CD4-positive, alpha-beta T cell treated with Interleukin-21 for 1 hour (primary cell): ENCODE measurements at regions not wholly inside any gene's neighbourhood (a gene's known extent, or its start where the extent isn't known, plus 50 kb on each side); places are given as distances from the start of the nearest gene placed in this dataset.
"Not testable (repeated sequence)": the region's sequence is repeated elsewhere in the genome, so short reads cannot be mapped to it uniquely, and the experiment has no call there.

Source experiments
- DNase-seq: peaks from one replicate; pipeline ENCODE4 v3.0.0-alpha.2; 2020

DNA sequence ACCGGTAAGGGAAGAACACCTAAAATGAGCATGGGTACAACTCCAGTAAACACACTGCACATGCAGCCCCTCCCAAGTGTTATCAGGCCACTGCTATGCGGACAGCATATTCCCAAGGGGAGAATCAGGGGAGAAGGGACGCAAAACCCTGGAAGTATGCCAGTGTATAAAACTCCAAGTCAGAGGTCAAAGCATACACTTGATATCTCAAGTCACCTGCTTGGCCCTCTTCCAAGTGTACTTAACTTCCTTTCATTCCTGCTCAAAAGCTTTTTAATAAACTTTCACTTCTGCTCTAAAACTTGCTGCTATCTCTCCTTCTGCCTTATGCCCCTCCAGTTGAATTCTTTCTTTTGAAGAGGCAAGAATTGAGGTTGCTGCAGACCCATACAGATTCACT is 408.1 kb downstream of the HTR1A start:
- DNase-seq, result no peak

DNA sequence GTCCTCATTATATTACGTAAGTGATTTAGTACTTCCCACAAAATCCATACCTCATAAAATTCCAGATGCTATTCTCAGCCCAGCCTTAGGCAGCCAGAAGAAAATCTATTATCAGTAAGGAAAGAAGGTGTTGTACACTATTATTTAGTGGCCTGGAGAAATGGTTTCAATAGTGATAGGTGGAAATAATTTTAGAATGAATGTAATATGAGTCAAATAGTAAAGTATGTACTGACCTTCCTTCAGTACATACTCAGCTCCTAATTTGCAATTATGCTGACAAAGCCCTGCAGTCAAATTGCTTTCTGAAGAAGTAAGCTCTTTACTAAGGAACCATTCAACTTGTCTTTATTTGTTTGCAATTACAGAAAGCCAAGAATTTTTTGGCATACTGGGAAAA is 409.2 kb downstream of the HTR1A start:
- no peak for DNase-seq

DNA sequence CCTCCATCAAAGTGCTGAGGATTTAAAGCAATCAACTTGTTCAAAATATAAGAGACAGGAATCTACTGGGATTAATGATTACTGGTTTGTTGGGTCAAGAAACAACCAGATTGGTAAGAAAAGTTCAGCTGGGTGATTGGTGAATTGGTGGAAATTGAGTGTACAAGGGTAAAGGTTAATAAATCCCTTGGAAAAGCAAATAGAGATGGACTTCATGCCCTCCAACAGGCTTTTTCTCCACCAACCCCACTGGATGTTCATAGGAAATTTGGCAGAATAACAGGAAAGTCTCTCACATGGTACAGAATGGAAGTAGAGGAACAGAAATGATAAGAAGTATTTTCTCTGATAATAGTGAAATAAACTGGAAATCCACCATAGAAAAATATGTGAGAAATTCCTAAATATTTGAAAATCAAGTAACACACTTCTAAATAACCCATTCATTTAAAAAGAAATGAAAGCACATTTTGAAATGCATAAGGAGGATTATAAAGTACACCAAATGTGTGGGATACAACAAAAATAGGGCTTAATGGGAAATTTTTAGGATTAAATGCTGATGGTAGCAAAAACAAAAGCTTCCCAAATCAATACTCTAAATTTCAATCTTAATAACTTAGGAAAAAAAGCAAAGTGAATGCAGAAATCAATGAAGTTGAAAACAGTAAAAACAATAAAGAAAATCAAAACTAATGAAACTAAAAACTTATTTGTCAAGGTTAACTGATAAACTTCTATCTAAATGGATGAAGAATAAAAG is 426.2 kb downstream of the HTR1A start:
- DNase-seq, result no peak

DNA sequence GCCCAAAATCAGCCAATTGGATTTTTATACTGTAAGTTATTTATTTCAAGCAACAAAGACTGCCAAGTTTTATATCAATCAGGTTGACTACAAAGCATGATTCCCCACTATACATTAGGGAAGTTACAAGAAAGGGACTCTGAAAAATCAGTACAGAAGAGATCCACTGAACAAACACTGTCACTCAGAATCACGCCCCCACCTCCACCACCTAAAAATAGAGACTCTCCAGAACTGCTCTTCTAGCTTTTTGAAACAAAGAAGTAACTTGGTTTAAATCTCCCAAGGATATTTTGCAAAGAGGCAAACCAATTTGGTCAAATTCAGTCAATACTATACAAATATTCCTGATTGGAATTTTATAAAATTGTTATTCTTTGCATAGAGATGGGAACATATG is 438.0 kb downstream of the HTR1A start:
- no peak for DNase-seq

DNA sequence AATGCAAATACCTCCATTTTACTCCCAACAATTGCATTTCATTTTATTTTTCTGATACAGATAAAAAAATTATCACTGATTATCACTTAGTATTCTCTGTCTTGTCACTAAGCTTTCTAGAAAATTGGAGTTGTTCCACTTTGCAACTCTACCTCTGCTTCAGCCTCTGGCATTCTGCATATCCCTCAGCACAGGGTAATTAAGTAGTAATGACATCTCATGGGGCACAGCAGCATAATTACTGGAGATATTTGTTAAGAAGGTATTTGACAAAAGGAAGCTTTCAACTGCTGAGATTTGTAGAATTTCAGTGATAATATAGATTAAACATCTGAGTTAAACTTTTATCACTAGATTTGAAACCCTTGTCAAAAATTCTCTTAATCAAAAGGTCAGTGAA is 446.2 kb downstream of the HTR1A start:
- no peak for DNase-seq

DNA sequence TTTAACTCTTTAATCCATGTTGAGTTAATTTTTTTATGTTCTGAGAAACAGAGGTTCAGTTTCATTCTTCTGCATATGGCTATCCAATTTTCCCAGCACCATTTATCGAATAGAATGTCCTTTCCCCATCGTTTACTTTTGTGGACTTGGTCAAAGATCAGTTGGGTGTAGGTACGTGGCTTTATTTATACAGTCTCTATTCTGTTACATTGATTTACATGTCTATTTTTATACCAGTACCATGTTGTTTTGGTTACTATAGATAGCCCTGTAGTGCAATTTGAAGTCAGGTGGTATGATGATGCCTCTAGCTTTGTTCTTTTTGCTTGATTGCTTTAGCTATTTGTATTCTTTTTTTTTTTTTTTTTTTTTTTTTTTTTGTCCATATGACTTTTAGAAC is 462.0 kb downstream of the HTR1A start:
- DNase-seq, result no peak

DNA sequence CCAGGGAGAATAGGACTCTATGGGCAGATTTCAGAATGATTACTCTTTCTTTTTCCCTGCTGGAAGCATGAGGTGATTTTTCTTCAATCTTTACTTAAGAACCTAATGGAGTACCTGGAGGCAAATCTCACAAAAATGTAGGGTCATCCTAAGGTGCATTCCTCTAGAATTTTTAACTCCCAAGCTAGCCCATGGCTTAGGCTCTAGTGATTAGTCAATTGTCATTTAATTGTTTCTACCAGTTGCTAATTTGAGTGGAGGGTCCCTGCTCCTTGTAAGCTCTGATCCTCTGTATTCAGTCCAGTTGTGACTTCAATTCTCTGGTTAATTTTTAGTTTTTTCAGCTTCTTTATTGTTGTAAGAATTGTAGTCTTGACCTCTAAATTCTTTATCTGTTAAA is 467.0 kb downstream of the HTR1A start:
- DNase-seq, result no peak

DNA sequence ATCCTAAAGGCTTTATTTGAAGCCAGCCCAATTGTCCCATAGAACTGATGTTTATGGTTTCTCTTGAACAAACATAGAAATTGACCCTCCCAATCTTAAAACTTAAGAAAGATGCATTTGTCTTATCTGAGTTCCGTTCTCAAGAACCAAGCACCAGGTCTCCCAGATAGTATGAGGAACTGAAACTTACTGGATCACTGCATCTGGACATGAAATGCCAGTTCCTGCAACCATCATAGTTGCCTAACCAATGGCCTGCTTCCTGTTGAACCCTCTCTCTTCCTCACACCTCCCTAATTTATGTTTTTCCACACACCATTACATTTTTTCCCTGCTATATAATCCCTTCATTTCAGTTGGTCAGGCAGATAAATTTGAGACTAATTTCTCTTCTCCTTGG is 478.9 kb downstream of the HTR1A start:
- DNase-seq, result no peak

DNA sequence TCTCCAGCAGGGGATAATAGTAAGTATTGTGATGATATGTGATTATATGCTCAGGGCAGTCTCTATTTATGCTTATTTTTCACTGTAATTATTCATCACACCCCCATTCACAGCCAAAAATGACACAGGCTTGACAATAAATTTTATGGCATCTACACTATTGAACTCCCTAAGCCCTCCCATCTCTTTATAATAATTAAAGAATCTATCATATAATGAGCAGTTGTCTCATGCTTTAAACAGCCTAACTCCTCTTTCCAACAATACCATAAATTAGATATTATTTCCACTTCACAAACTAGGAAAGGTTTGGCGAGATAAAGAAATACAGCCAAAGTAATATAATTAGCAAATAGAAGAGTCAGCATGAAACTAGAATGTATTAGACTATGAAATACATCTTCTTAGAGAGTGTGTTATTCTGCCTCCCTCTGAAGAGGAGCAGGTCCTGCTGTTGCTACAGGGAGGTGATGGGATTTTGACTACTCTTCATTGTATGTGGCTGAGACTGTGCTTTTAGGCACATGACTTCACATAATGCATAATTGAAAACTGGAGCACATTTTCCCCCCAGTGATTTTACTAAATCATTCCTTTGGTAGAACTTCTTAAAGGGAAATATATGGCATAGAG is 488.8 kb downstream of the HTR1A start:
- DNase-seq, result no peak

DNA sequence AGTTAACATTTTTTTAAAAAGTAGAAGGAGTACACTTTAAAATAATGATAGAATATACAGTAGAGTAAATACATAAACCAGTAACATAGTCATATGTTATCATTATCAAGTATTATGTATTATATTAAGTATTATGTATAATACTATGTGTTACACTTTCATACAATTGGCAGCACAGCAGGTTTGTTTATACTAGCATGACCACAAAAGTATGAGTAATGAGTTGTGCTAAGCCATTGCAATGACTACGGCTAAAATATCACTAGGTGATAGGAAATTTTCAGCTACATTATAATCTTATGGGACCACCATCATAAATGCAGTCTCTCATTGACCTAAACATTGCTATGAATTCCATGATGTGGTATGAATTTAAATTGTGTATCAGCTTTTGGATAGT is 506.0 kb downstream of the HTR1A start:
- DNase-seq, result no peak

DNA sequence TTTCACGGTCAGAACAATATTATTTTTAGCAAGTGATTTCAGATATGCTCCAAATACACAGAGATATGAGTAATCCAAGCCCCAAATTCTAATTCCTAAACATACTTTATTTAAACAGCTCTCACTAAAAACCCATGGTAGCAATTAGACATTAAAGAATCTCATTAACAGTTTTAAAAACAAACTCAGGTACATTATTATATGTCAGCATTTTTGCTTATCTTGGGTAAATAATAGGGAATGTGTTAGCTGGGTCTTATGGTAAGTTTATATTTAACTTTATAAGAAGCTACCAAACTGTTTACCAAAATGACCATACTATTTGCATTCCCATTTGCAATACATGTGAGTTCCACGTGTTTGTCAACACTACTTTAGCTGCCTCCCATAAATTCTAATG is 511.1 kb downstream of the HTR1A start:
- no peak for DNase-seq

DNA sequence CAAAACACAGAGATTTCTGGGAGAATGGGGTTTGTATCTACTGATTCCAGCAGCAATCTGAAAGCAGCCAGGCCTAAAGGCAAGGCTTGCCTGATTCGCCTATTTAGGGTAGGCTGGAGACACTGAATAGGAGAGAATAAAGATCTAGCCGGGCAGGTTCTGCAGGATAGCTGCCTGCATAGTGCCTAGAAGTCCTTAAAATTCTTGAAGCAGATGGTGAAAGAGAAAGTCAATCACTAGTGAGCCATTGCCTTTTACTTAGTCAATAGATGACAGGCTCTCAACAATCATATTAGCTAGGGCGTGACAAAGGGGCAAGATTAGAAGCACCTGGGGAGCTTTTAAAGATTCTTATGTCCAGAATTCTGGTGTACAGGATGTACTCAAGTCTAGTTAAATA is 522.7 kb downstream of the HTR1A start:
- DNase-seq, result no peak

DNA sequence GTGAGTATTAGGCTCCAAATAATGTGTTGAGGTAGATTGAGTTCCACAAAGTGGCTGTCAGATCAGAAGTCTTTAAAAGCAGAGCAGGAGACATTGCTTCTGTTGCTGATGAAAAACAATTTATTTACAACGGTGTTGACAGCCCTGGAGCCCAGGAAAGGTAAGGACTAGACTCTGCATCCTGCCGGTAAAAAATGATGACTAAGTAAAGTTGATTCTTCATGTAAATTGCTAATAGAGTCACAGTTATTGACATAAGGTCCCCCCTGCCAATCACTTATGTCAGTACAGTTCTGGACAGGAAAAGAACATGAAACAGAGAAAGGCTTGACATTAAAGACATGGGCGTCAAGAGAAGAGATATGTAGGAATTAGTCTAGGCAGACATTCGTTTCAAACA is 552.5 kb downstream of the HTR1A start:
- no peak for DNase-seq

DNA sequence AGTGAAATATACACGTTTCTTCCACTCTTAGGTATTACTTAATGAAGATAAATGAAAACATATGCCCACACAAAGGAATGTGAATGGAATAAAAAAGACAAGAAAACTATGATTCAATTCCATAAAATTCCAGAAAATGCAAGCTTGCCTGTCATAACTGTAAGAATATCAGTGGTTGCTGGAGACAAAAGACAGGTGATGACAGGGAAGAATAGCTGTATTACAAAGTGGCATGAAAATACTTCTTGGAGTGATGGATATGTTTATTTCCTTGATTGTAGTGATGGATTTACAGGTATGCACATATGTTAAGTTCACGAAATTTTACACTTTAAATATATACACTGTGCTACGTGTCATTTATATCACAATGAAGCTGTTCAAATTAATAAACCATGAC is 553.3 kb downstream of the HTR1A start:
- no peak for DNase-seq

DNA sequence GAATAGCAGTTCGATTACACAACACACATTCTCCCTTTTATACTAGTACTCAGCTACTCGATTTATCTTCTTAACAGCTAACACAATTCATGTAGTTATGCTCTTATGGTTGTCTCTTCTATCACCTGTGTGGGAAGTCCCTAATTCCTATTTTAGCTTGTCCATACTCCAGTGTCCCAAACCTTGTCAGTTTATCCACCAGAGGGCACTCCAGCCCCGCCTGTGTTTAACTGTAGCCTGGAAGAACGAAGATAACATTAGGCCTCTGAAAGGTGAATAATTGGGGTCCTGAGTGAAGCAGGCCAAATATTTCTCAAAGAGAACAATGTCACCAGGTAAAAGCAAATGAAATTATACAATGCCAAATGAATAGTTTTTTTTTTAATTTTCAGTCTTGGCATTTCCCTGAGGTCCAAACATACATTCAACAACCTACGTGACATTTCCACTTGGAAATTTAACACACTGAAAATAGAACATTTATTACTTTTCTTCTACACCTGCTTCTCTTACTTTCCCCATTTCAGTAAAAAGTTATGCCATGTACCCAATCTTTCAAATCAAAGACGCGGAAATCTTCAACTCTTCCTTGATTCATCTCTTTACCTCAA is 560.7 kb downstream of the HTR1A start:
- no peak for DNase-seq

DNA sequence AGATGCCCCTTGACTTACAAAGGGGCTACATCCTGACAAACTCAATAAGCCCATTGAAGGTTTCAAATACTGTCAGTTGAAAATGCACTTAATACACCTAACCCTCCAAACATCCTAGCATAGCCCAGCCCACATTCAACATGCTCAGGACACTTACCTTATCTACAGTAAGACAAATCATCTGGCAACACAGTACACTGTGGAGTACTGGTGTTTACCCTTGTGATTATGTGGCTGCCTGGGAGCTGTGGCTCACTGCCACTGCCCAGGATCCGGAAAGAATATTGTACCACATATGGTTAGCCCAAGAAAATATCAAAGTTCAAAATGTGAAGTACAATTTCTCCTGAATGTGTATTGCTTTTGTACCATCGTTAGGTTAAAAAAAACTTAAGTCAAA is 562.2 kb downstream of the HTR1A start:
- DNase-seq, result no peak

DNA sequence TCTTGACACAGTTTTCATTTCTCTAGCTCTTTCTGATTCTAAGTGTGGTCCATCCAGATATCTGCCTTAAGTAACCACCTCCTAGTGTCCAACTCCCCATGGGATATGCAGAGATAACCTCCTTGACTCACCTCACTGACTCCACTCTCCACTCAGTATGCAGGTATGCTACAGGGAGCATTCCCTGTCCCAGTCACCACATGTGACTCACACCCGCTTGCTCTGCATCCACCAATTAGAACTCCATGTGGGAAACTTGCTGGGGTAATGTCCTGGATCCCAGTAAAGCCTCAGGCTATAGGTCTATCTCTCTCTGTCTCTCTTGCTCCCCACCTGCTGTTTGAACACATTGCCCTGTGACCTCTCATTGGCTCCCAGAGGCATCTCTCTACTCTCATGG is 563.9 kb downstream of the HTR1A start:
- no peak for DNase-seq

DNA sequence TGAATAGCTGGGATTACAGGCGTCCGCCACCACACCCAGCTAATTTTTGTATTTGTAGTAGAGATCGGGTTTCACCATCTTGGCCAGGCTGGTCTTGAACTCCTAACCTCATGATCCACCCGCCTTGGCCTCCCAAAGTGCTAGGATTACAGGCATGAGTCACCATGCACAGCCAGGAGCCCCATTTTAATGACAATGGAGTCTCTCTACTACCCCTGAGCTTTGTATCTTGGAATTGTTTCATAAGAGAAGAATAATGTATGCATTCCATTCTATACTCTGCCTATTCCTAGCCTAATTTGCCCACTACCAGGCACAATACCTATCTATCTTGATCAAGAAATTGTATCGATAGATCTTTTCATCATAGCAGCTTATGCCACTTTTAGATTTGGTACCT is 574.1 kb downstream of the HTR1A start:
- not testable (repeated sequence) for DNase-seq

DNA sequence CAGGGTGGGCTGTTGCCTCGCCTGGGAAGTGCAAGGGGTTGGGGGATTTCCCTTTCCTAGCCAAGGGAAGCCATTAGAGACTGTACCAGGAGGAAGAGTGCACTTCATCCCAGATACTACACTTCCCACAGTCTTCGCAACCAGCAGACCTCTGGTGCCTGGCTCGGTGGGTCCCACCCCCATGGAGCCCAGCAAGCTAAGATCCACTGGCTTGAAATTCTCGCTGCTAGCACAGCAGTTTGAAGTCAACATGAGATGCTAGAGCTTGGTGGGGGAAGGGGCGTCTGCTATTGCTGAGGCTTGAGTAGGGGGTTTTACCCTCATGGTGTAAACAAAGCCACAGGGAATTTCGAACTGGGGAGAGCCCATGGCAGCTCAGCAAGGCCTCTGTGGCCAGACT is 586.4 kb downstream of the HTR1A start:
- DNase-seq, result no peak

DNA sequence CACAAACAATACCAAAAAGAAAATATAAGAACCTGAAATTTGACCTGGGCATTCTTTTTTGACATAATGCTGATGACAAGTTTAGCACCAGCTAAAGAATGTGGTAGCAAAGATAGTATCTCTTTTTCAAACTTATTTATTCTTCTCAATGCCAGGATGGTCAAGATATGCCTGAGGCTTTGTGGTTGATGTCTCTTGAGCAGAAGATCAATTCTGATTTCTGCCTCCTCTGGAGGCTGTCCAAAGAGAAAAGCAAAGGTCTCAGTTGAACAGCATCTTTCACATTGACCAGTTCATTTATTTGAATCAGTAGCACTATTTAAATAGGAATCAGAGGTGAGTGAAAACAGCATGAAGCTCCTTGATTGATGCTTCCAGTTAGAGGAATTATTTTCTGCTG is 588.2 kb downstream of the HTR1A start:
- no peak for DNase-seq

DNA sequence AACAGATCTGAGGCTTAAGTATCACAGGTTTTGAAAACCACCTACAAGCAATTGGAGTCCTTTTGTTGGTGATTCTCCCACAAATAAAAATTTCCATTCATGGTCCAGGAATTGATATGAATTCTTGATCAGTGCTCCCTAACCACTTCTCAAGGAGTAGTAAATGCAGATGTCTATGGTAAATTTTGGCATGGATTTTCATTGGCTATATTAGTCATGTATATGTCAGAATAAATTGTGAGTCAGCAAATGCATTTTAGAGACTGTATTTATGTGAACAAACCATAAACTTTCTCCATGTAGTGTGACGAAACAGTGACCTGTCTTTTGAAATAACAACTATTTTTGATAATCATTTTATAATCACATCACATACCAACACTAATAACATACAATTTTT is 611.1 kb downstream of the HTR1A start:
- DNase-seq, result no peak

DNA sequence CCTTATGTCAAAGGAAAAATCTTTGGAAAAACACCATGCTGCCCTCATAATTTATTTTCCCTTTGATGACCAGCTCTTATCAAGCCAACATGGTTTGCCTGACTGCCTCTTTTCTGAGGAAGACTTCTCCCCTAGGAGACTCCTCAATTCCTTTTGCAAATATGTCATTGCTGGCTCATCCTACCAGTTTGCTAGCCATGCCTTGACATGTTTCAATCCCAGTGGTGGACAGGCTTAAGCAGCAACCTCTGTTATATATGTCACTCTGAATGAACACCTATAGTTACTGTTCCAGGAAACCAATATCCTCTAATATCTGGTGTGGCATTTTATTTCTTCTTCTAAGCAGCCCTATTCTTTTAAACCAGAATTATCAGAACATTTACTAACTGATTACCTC is 615.8 kb downstream of the HTR1A start:
- no peak for DNase-seq

DNA sequence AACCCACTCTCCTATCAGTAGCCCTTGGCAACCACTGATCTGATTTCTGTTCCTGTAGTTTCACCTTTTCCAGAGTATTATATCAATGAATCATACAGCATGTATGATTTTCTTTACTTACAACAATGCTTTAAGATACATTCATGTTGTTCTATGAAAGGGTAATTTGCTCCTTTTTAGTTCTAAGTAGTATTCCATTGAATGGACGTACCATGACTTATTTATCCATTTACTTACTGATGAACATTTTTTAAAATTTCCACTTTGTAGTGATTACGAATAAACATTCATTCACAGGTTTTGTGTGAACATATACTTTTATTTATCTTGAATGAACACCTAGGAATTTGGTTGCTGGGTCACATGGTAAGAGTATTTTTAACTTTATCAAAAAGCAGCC is 620.8 kb downstream of the HTR1A start:
- no peak for DNase-seq

DNA sequence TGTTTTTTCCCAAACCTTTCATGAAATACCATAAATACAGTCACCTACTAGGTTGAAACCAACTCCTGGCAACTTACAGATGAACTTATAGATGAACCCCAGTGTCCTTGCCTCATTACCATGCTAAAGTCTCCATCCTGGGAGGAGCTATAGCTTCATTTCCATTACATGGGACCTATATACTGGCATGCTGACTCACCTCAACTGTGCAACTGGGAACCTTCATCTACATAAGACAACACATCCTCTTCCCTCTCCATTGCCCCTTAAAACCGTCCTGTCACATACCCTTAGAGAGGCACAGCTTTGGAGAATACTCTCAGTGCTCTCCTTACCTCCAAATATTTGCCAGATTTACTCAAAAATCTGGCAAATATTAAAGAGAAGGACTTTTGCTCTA is 638.3 kb downstream of the HTR1A start:
- no peak for DNase-seq

DNA sequence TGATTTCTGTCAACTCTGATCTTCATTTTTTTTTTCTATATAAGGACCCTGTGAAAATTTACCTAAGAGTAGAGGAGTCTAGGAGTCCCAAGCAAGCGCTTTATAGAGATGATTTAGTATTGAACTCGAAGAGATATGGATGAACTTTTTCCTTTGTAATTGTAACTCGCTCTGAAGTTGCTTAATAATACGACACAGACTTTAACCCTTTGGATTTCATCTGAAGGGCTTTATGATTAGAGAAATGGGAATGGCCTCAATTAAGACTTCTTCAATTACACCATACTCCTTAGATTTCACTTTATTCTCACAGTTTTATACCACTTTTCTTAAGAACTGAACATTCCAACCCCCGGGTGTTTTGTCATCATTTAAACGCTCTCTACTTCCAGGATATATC is 647.7 kb downstream of the HTR1A start:
- no peak for DNase-seq
